Activated CD4-positive, alpha-beta T cell treated with anti-CD3 and anti-CD28 coated beads, Interleukin-2, amount 50 U/mL, for 48 hours (primary cell): ENCODE measurements at regions not wholly inside any gene's neighbourhood (a gene's known extent, or its start where the extent isn't known, plus 50 kb on each side); places are given as distances from the start of the nearest gene placed in this dataset.
"Not testable (repeated sequence)": the region's sequence is repeated elsewhere in the genome, so short reads cannot be mapped to it uniquely, and the experiment has no call there.

ENCODE experiments used
- DNase-seq, 2 experiments: peaks; one replicate each; pipeline ENCODE4 v3.0.0-alpha.2; 2020

- DNase-seq, result not testable (repeated sequence)
Observed at GRCh38 chr6:84865372-84865771, 101.0 kb upstream of the TBX18 start.

- no peak for DNase-seq
Observed at GRCh38 chr6:84862843-84863242, 98.4 kb upstream of the TBX18 start.

GRCh38 chr6:84860920-84861319 is 96.5 kb upstream of the TBX18 start:
- no peak for DNase-seq

DNA sequence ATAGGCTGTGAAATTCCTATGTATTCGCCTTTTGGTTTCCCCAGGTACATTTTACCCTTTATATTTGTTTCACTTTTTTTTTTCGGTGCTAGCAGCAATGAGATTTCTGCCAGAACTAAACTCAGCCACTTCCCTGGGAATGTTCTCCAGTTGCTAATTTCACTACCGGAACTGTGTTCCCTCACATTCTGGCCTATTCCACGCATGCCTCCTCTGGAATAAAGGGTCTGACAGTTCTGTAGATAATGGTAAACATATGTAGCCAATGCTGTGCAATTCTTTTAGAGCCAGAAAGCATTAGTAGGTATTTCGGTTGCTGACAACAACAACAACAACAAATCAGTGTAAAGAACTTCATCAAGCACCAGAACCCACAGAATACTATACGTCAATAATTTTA is 96.1 kb upstream of the TBX18 start:
- no peak for DNase-seq

DNA sequence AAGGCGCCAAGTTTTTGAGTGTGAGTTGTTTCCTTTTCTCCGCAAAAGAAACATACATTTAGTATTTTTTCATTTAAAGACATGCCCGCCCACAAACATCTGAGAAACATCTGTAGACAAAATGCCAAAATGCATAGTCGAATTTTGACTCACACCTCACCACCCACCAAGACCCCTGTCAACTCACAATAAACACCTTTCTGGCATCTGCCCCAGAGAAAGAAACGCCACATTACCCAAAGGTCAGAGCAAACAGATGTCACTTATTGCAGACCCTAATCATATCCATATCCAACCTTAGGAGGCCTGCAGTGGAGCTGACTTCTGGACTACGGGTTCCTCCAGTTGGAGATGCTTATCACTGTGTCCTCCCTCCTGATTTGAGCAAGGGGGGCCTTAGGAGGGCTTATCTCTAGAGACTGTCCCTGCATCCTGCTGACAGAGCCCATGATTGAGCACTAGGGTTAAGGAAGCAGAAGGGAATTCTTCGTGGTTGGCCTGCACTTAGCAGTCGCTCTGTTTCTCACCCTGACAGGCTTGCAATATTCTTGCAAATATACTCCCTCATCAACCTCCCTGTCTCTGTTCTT is 90.5 kb upstream of the TBX18 start:
- no peak for DNase-seq

GRCh38 chr6:84853901-84854300 is 89.5 kb upstream of the TBX18 start:
- no peak for DNase-seq

DNA sequence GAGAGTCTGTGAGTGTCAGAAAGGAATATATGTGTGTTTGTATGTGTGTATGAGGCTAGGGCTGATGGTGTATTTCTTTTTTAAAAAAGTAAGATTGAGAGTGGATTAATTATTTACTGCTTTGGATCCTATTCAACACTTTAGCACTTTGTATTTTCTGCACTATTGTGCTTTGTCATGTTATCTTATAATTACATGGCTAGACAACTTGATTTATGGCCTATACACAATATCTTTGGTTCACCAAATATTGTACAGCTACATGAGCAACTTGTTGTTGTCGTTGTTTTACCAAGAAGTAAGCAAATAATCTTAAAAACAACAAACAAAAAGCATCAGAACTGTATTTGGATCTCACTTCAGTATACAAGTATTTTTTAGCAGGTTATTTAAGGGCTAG is 84.6 kb upstream of the TBX18 start:
- no peak for DNase-seq

DNA sequence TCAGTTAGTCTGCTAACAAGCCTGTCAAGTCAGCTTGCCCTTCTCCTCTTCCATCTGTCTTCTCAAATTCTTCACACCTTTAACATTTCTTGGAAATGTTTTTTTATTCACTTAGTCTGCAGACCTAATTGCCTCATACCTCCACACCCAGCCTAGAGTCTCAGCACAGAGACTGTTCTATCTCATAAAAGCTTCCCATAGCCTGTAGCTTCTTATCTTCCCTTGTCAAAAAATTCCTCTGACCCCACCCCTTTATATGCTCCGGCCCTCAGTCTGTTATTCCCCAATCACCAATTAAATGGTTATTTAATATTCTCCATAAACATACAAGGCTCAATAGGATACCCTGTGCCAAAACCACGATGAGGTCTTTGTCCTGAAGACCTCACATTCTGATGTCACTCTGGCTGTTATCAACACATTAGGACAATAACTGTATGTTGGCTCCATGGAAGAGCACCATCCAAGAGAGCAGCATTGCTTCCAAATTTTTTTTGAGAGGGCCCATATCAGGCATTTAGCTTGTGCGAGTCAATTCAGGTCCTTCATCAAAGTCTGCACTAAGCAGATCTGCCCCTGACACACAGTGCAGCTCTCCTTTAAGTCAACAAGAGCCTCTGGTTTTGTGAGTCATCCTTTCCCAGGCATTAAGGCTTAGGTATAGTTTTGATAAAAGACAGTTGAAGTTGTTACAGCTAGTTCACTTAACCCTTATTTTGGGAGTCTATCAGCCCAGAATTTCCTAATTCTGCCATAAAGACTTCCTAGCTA is 83.2 kb upstream of the TBX18 start:
- no peak for DNase-seq

GRCh38 chr6:84842525-84843166 is 78.2 kb upstream of the TBX18 start:
- no peak for DNase-seq

- DNase-seq, result not testable (repeated sequence)
Observed at GRCh38 chr6:84837068-84837866, 72.9 kb upstream of the TBX18 start.

DNA sequence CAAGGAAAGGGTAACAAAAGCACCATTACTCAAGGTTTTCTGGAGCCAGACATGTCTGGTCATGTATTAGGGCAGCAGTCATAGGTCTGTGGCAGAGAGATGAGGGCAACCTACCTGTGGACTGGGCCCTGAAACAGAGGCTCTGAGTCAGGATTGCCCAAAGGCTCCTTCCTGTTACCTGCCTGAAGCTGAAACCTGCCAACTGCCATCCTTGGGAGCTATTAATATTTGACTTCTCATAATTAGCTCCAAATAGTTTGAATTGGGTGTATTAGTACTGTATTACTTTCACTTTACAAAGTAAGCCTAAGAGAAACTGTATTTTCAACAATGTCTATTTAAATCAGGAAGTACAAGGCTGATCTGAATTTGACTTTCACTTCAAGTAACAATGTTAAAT is 72.0 kb upstream of the TBX18 start:
- no peak for DNase-seq

GRCh38 chr6:84835340-84835739 is 70.9 kb upstream of the TBX18 start:
- DNase-seq, result no peak

GRCh38 chr6:84831924-84832323 is 67.5 kb upstream of the TBX18 start:
- not testable (repeated sequence) for DNase-seq

DNA sequence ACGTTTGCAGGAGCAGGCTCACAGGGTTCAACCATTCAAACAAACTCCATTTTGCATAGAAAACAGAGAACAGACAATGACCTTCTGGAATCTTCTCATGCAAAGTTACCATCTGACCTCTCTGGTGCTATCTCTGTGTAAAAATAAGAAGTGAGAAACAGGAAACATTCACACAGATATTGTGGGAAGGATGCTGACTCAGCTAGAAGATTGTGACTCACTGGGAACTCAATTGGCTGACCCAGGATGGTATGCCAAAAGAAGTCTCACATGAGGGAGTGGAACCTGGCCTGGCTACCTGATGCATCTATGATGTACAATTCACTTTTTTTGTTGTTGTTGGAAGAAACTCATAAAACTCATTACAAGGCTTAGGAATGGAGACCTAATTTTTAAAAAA is 61.1 kb upstream of the TBX18 start:
- DNase-seq, result no peak

DNA sequence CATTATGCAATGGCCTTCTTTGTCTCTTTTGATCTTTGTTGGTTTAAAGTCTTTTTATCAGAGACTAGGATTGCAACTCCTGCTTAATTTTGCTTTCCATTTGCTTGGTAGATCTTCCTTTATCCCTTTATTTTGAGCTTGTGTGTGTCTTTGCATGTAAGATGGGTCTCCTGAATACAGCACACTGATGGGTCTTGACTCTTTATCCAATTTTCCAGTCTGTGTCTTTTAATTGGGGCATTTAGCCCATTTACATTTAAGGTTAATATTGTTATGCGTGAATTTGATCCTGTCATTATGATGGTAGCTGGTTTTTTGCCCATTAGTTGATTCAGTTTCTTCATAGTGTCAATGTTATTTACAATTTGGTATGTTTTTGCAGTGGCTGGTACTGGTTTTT is 56.9 kb upstream of the TBX18 start:
- not testable (repeated sequence) for DNase-seq

DNA sequence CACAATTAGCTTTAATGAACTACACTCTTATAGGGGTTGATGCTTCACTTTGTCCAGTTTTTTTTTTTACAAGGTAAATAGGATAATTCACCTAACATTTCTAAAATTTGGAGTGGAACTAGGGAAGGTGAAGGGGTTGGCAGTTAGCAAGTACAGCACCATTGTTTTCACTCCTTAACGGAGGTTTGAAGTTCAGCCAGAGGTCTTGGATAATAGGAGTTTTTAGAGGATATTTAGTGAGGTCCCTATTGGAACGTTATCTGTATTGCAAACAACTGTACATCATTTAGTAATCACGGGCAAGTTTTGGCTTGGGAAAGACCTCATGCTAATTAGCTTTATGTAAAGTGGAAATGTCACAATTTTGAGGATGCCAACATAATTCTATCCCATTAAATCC is 52.3 kb upstream of the TBX18 start:
- no peak for DNase-seq

GRCh38 chr6:84815896-84816735 is 51.7 kb upstream of the TBX18 start:
- DNase-seq, result no peak
